ENCODE measurements at regions not wholly inside any gene's neighbourhood (a gene's known extent, or its start where the extent isn't known, plus 50 kb on each side); places are given as distances from the start of the nearest gene placed in this dataset.
A peak's percentile ranks its signal among the peaks of the same experiment; 100 is the strongest.

DNA sequence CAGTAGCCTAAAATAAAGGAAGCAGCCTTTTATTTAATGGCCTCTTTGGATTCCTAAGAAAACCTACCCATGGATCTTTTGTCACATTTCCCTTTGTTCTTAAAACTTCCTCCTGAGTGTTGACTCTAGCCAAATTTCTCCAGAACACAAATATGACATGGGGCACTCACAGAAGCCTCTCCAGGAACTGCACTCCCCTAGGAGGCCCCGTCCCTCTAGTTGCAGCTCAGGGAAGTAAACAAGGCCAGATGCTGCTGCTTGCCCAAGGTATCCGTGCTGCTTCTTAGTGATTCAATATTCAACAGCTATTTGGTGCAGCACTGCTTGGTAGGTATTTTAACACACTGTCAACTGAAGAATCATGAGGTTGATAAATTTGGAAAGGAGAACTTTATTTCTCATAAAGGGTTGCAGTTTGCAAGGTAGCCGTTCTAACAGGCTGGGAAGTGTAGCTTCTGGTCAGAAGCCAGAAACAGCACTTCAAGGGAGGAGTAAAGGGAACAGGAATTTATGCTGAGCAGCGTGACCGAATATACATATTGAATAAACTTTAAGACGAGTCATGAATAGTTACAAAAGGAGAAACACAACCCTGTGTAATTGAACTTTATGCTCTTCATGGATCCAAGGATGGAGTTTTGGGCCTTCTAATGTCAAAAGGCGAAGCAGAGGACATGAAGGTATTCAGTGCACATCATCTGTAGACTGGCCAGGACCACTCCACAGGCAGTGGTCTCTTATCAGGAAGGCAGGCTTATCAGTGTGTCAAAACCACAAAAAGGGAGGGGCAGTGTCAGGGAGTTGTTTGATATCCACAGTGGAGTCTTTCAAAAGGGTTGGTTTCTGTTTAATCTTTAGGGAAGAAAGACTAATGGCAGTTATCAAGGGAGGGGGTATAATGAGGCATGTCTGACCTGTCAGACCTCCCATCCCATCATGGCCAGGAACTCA, 63.3 kb downstream of the CD24 start:
- TF ChIP-seq, protein P1, sequence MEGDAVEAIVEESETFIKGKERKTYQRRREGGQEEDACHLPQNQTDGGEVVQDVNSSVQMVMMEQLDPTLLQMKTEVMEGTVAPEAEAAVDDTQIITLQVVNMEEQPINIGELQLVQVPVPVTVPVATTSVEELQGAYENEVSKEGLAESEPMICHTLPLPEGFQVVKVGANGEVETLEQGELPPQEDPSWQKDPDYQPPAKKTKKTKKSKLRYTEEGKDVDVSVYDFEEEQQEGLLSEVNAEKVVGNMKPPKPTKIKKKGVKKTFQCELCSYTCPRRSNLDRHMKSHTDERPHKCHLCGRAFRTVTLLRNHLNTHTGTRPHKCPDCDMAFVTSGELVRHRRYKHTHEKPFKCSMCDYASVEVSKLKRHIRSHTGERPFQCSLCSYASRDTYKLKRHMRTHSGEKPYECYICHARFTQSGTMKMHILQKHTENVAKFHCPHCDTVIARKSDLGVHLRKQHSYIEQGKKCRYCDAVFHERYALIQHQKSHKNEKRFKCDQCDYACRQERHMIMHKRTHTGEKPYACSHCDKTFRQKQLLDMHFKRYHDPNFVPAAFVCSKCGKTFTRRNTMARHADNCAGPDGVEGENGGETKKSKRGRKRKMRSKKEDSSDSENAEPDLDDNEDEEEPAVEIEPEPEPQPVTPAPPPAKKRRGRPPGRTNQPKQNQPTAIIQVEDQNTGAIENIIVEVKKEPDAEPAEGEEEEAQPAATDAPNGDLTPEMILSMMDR (IDR thresholded peaks at IDR 0.05), result peak in 2 of 6 experiments; percentile 18 to 38
- TF ChIP-seq POLR2A (IDR thresholded peaks at IDR 0.05), result no peak
- H3K4me1 ChIP-seq, result peaks cover 6 to 69% (median 22%) of the 10 kb centered on the region in 3 donors
- intact Hi-C loops (cut with DNase I), result no loop called here
- H3K27ac ChIP-seq, result peak overlapping the region; percentile 72 to 91 (median 86)
- no peaks in the 10 kb centered on the region for H3K36me3 ChIP-seq
- no peak for DNase-seq
- no peaks in the 10 kb centered on the region for H3K27me3 ChIP-seq
- 32 to 46% methylated on average over 7 of the region's 7 CpGs for WGBS, 2 donors
- no peak overlapping the region for H3K4me3 ChIP-seq
- no peaks in the 10 kb centered on the region for H3K9me3 ChIP-seq

DNA sequence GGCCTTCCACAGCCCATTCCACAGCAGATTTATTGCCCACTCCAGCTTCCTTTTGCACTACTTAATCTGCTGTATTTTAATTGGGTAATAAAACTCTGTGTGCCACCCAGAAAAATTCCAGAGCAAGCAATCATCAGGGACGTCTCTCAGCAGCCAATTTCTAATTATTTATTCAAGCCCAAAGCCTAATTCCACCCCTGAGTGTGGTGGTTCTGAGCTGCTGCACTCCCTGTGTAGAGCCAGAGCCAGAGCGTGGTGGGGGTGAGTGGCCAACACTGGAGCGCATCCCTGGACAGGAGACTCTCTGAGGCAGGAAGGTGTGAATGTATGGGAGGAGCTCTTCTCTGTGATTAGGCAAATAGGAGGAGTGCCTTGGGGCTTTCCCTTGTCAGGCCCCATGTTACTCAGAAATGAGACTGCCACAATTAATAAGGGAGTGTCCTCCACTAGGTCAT, 66.1 kb downstream of the CD24 start:
- H3K27ac ChIP-seq, result peak overlapping the region; percentile 67 to 91 (median 84)
- WGBS, 2 donors, result 38 to 43% methylated on average over 2 to 3 of the region's 3 CpGs
- no peaks in the 10 kb centered on the region for H3K27me3 ChIP-seq
- peaks cover 6 to 59% (median 22%) of the 10 kb centered on the region in 3 donors for H3K4me1 ChIP-seq
- no peak for DNase-seq
- no peak overlapping the region for H3K4me3 ChIP-seq
- TF ChIP-seq, protein P1 (IDR thresholded peaks at IDR 0.05), result no peak
- no peak for TF ChIP-seq POLR2A (IDR thresholded peaks at IDR 0.05)
- intact Hi-C loops (cut with DNase I), result no loop called here
- no peaks in the 10 kb centered on the region for H3K9me3 ChIP-seq
- H3K36me3 ChIP-seq, result no peaks in the 10 kb centered on the region

DNA sequence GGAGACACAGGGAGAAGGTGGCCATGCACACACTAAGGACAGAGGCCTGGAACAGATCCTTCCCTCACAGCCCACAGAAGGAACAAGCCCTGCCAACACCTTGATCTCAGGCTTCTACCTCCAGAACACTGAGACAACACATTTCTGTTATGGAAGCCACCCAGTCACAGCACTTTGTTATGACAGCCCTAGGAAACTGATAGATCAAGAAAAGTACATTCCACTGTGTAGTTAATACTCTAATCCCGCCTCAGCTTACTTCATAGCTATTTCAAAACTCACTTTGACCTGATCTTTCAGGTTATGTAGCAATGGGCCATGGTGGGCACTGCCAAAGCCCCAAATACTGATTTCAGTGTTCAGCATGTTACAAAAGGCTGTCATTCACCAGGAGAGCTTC, 66.8 kb downstream of the CD24 start:
- Histone ChIP-seq H3K4me3 (no peak overlapping the region), H3K27me3 (no peaks in the 10 kb centered on the region), H3K27ac (peak overlapping the region; percentile 67 to 91 (median 84)), H3K4me1 (peaks cover 6 to 56% (median 21%) of the 10 kb centered on the region in 3 donors), H3K9me3 (no peaks in the 10 kb centered on the region), H3K36me3 (no peaks in the 10 kb centered on the region)
- 36 to 54% methylated on average over 1 of the region's 1 CpG for WGBS, 2 donors
- no peak for DNase-seq
- intact Hi-C loops (cut with DNase I), result no loop called here
- TF ChIP-seq POLR2A (IDR thresholded peaks at IDR 0.05), result no peak
- TF ChIP-seq, protein P1 (IDR thresholded peaks at IDR 0.05), result no peak

DNA sequence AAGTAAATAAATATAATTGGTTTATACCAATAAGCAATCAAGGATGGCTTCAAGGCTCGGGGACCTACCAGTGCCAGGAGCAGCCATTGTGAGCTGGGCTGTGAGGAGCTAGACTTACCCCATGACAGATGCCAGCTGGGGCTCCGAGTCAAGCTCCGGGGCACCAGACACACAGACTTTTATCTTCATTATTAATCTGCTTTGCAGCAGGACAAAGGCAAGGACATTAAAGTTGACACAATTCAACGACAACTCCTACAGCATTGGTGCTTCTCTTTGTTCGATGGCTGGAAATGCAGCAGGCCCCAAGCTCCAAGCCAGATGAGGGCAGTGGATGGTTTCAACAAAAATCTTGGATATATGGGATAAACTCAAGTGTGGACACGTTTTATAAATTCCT, 68.3 kb downstream of the CD24 start:
- 71 to 81% methylated on average over 6 of the region's 6 CpGs for WGBS, 2 donors
- TF ChIP-seq POLR2A (IDR thresholded peaks at IDR 0.05), result no peak
- TF ChIP-seq, protein P1 (IDR thresholded peaks at IDR 0.05), result no peak

DNA sequence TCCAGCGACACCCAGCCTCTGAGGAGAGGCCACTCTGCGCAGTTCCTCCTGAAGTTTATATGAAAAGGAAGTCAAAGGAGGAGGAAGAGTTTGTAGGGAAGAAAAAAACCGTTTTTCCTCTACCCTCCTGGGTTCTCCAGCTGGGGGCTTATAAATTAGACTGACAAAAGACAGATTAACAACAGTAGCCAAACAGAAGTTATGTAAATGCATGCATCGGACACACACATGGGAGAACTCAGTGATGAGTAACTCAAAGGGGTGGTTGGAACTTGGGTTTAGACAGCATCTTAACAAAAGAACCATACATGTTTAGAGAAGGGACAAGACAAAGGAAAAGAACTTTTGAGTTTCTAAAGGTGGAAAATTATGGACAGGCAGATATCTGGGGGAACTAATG, 71.2 kb downstream of the CD24 start:
- H3K9me3 ChIP-seq, result peaks cover 0 to 24% (median 12%) of the 10 kb centered on the region in 3 donors
- intact Hi-C loops (cut with DNase I), result no loop called here

More for the DNA sequence above, 68.3 kb downstream of the CD24 start:
- Histone ChIP-seq H3K4me1 (peaks cover 0 to 41% (median 11%) of the 10 kb centered on the region in 3 donors), H3K36me3 (no peaks in the 10 kb centered on the region), H3K27ac (no peak overlapping the region), H3K27me3 (no peaks in the 10 kb centered on the region), H3K9me3 (peaks cover 0 to 8% (median 6%) of the 10 kb centered on the region in 3 donors), H3K4me3 (no peak overlapping the region)
- DNase-seq, result no peak
- intact Hi-C loops (cut with DNase I), result no loop called here

More for the DNA sequence above, 71.2 kb downstream of the CD24 start:
- Histone ChIP-seq H3K36me3 (no peaks in the 10 kb centered on the region), H3K4me1 (peaks cover 0 to 12% (median 3%) of the 10 kb centered on the region in 3 donors), H3K27ac (no peak overlapping the region), H3K4me3 (no peak overlapping the region), H3K27me3 (no peaks in the 10 kb centered on the region)
- no peak for DNase-seq
- TF ChIP-seq, protein P1 (IDR thresholded peaks at IDR 0.05), result no peak
- no peak for TF ChIP-seq POLR2A (IDR thresholded peaks at IDR 0.05)
- WGBS, 2 donors, result 55 to 70% methylated on average over 3 to 4 of the region's 4 CpGs

All from esophagus squamous epithelium (tissue), 5 donors.